ENCODE measurements at regions not wholly inside any gene's neighbourhood (a gene's known extent, or its start where the extent isn't known, plus 50 kb on each side); places are given as distances from the start of the nearest gene placed in this dataset.
"Not testable (repeated sequence)": the region's sequence is repeated elsewhere in the genome, so short reads cannot be mapped to it uniquely, and the experiment has no call there.

GRCh38 chr4:92246384-92246783 lies 57.4 kb upstream of the GRID2 start:
- no peak for ATAC-seq
- Histone ChIP-seq H3K36me3 (replicated peaks in 1 of 2; ENCODE audit: insufficient read depth in 1 of 2, low read depth in 2 of 2) (no peaks in the 10 kb centered on the region), H3K27me3 (no peaks in the 10 kb centered on the region), H3K4me3 (no peak overlapping the region), H3K4me1 (no peaks in the 10 kb centered on the region), H3K9me3 (no peaks in the 10 kb centered on the region), H3K27ac (no peak overlapping the region)
- no peak for TF ChIP-seq POLR2A (IDR thresholded peaks at IDR 0.05)
- TF ChIP-seq CTCF (IDR thresholded peaks at IDR 0.05): no peak
- intact Hi-C loops (cut with DNase I): no loop called here
- DNase-seq: no peak

DNA sequence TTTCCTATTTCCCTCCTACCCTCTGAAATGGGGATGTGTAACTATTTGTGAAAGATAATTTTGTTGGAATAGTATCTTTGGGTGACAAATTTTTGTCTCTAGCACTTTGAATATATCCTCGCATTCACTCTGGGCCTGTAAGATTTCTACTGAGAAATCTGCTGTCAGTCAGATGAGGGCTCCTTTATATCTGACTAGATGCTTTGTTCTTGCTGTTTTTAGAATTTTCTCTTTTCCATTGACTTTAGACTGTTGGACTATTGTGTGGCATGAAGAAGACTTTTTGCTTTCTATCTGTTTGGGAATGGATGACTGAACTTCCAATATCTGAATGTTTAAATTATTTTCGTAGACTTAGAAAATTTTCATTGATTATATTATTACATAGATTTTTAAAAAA lies 54.2 kb upstream of the GRID2 start:
- Histone ChIP-seq H3K36me3 (replicated peaks in 1 of 2; ENCODE audit: insufficient read depth in 1 of 2, low read depth in 2 of 2) (no peaks in the 10 kb centered on the region), H3K9me3 (no peaks in the 10 kb centered on the region), H3K4me1 (no peaks in the 10 kb centered on the region), H3K4me3 (no peak overlapping the region), H3K27me3 (no peaks in the 10 kb centered on the region), H3K27ac (no peak overlapping the region)
- TF ChIP-seq CTCF (IDR thresholded peaks at IDR 0.05): no peak
- TF ChIP-seq POLR2A (IDR thresholded peaks at IDR 0.05): no peak
- DNase-seq (no peak), ATAC-seq (no peak)
- 79 to 82% methylated on average over 2 of the region's 2 CpGs for WGBS, 2 donors
- intact Hi-C loops (cut with DNase I): no loop called here

GRCh38 chr4:92251711-92252110 lies 52.1 kb upstream of the GRID2 start:
- no peak for DNase-seq
- no peaks in the 10 kb centered on the region for H3K36me3 ChIP-seq (replicated peaks in 1 of 2; ENCODE audit: insufficient read depth in 1 of 2, low read depth in 2 of 2)
- no peaks in the 10 kb centered on the region for H3K27me3 ChIP-seq
- H3K27ac ChIP-seq: no peak overlapping the region
- TF ChIP-seq POLR2A (IDR thresholded peaks at IDR 0.05) (no peak), CTCF (IDR thresholded peaks at IDR 0.05) (no peak)
- intact Hi-C loops (cut with DNase I): no loop called here
- H3K9me3 ChIP-seq: no peaks in the 10 kb centered on the region
- no peak overlapping the region for H3K4me3 ChIP-seq
- no peak for ATAC-seq
- H3K4me1 ChIP-seq: no peaks in the 10 kb centered on the region
- 96 to 100% methylated on average over 1 of the region's 1 CpG for WGBS, 2 donors

DNA sequence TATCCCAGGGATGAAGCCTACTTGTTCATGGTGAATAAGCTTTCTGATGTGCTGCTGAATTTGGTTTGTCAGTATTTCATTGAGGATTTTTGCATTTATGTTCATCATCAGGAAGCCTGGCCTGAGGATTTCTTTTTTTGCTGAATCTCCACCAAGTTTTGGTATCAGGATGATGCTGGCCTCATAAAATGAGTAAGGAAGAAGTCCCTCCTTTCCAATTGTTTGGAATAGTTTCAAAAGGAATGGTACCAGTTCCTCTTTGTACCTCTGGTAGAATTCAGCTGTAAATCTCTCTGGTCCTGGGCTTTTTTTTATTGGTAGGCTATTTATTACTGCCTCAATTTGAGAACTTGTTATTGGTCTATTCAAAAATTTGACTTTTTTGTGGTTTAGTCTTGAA lies 51.4 kb upstream of the GRID2 start:
- H3K36me3 ChIP-seq (replicated peaks in 1 of 2; ENCODE audit: insufficient read depth in 1 of 2, low read depth in 2 of 2); intact Hi-C loops (cut with DNase I); H3K4me3 ChIP-seq; H3K9me3 ChIP-seq; H3K27ac ChIP-seq; DNase-seq; H3K4me1 ChIP-seq; ATAC-seq; H3K27me3 ChIP-seq: not testable (repeated sequence)

GRCh38 chr4:92252846-92253245 lies 50.9 kb upstream of the GRID2 start:
- intact Hi-C loops (cut with DNase I): no loop called here
- WGBS, 2 donors: 85 to 87% methylated on average over 3 of the region's 3 CpGs
- Histone ChIP-seq H3K9me3 (no peaks in the 10 kb centered on the region), H3K4me1 (no peaks in the 10 kb centered on the region), H3K4me3 (no peak overlapping the region), H3K36me3 (replicated peaks in 1 of 2; ENCODE audit: insufficient read depth in 1 of 2, low read depth in 2 of 2) (no peaks in the 10 kb centered on the region), H3K27me3 (no peaks in the 10 kb centered on the region), H3K27ac (no peak overlapping the region)
- ATAC-seq: no peak
- TF ChIP-seq CTCF (IDR thresholded peaks at IDR 0.05) (no peak), POLR2A (IDR thresholded peaks at IDR 0.05) (no peak)
- DNase-seq: no peak

All from body of pancreas (tissue), 4 donors.